ENCODE measurements at regions not wholly inside any gene's neighbourhood (a gene's known extent, or its start where the extent isn't known, plus 50 kb on each side); places are given as distances from the start of the nearest gene placed in this dataset.

GRCh38 chr1:78434351-78434750 is 56.4 kb upstream of the PTGFR start:
- TF ChIP-seq CTCF (conservative IDR thresholded peaks at IDR 0.05; ENCODE audit: control insufficient read depth, insufficient read depth, low read depth, low read length): no peak
- no peak overlapping the region for H3K4me3 ChIP-seq (ENCODE audit: control insufficient read depth, low read depth, low read length)
- no peak for DNase-seq (ENCODE audit: low read depth)

GRCh38 chr1:78436961-78437360 is 53.8 kb upstream of the PTGFR start:
- H3K4me3 ChIP-seq (ENCODE audit: control insufficient read depth, low read depth, low read length): no peak overlapping the region
- TF ChIP-seq CTCF (conservative IDR thresholded peaks at IDR 0.05; ENCODE audit: control insufficient read depth, insufficient read depth, low read depth, low read length): no peak
- DNase-seq (ENCODE audit: low read depth): no peak

GRCh38 chr1:78437396-78437795 is 53.4 kb upstream of the PTGFR start:
- no peak overlapping the region for H3K4me3 ChIP-seq (ENCODE audit: control insufficient read depth, low read depth, low read length)
- TF ChIP-seq CTCF (conservative IDR thresholded peaks at IDR 0.05; ENCODE audit: control insufficient read depth, insufficient read depth, low read depth, low read length): no peak
- no peak for DNase-seq (ENCODE audit: low read depth)

- no peak overlapping the region for H3K4me3 ChIP-seq (ENCODE audit: control insufficient read depth, low read depth, low read length)
- no peak for TF ChIP-seq CTCF (conservative IDR thresholded peaks at IDR 0.05; ENCODE audit: control insufficient read depth, insufficient read depth, low read depth, low read length)
- no peak for DNase-seq (ENCODE audit: low read depth)
Observed at GRCh38 chr1:78437941-78438340, 52.8 kb upstream of the PTGFR start.

GRCh38 chr1:78440381-78440793 is 50.4 kb upstream of the PTGFR start:
- DNase-seq (ENCODE audit: low read depth): peak; percentile 82
- no peak overlapping the region for H3K4me3 ChIP-seq (ENCODE audit: control insufficient read depth, low read depth, low read length)
- no peak for TF ChIP-seq CTCF (conservative IDR thresholded peaks at IDR 0.05; ENCODE audit: control insufficient read depth, insufficient read depth, low read depth, low read length)
